H1 (cell line): ENCODE measurements at regions not wholly inside any gene's neighbourhood (a gene's known extent, or its start where the extent isn't known, plus 50 kb on each side); places are given as distances from the start of the nearest gene placed in this dataset.

ENCODE experiments used
- CTCF ChIA-PET: fragments of 300-600 bp; sonication (Branson Sonifier 250); formaldehyde crosslinking; loops from one replicate; lab custom pipeline; 2021; ENCODE audit not compliant: partially characterized antibody; lab: Charles Lee
- POLR2A ChIA-PET: fragments of 300-600 bp; sonication (Branson Sonifier 250); formaldehyde crosslinking; loops from one replicate; lab custom pipeline; 2021; ENCODE audit warnings: inconsistent platforms; ENCODE audit not compliant: partially characterized antibody; lab: Charles Lee
- DNase-seq, 2 experiments: peaks; one replicate each; pipeline versions ENCODE4 v3.0.0 to v3.0.0-alpha.2; 2010 to 2022; ENCODE audit warnings: low spot score in 2 of 2, low read depth in 1 of 2, mixed read lengths in 1 of 2
- FAIRE-seq: peaks from 2 replicates; lab custom pipeline; 2011; peaks lifted over from hg19 to GRCh38; lab: Jason Lieb, UNC
- H2AFZ ChIP-seq: 2 replicates; pipeline ENCODE4 v1.8.1; 2012; ENCODE audit warnings: low read length, inconsistent platforms
- H2AK5ac ChIP-seq: 2 replicates; pipeline ENCODE4 v1.6.1; 2013; ENCODE audit warnings: low read depth, low read length
- H2BK120ac ChIP-seq: replicated peaks from 2 replicates; pipeline ENCODE3; 2013; ENCODE audit warnings: low read depth, low read length, inconsistent platforms
- H2BK12ac ChIP-seq: 2 replicates; pipeline ENCODE4 v1.6.1; 2013; ENCODE audit warnings: low read depth, low read length
- H2BK15ac ChIP-seq: 2 replicates; pipeline ENCODE4 v1.6.1; 2013; ENCODE audit warnings: low read length
- H2BK20ac ChIP-seq: 2 replicates; pipeline ENCODE4 v1.6.1; 2013; ENCODE audit warnings: low read length
- H2BK5ac ChIP-seq: 2 replicates; pipeline ENCODE4 v1.6.1; 2013; ENCODE audit warnings: low read depth, low read length
- H3K14ac ChIP-seq: 2 replicates; pipeline ENCODE4 v1.6.1; 2013; ENCODE audit warnings: inconsistent platforms; ENCODE audit not compliant: insufficient read length
- H3K18ac ChIP-seq: 2 replicates; pipeline ENCODE4 v1.6.1; 2013; ENCODE audit warnings: low read length; ENCODE audit errors: extremely low read depth
- H3K23ac ChIP-seq: 2 replicates; pipeline ENCODE4 v1.6.1; 2013; ENCODE audit warnings: inconsistent platforms; ENCODE audit not compliant: insufficient read length
- H3K23me2 ChIP-seq: 2 replicates; pipeline ENCODE4 v1.6.1; 2013; ENCODE audit warnings: low read depth, low read length
- H3K27ac ChIP-seq: 2 replicates; pipeline ENCODE4 v1.6.1; 2011; ENCODE audit warnings: low read depth, low read length, inconsistent platforms
- H3K27me3 ChIP-seq, 4 experiments: replicated peaks in 1 of 4; 1 replicate in 1 of 4; 2 replicates in 3 of 4; pipeline versions ENCODE4 v1.6.1 to v1.8.1; 2011 to 2013; ENCODE audit warnings: low read length in 3 of 4, mild to moderate bottlenecking in 3 of 4, inconsistent platforms in 2 of 4, mixed read lengths in 2 of 4, moderate library complexity in 1 of 4; ENCODE audit not compliant: control insufficient read depth in 3 of 4, insufficient read depth in 3 of 4; ENCODE audit errors: extremely low read depth in 1 of 4
- H3K36me3 ChIP-seq, 4 experiments: 2 replicates each; pipeline versions ENCODE4 v1.6.1 to v1.8.1; 2011 to 2013; ENCODE audit warnings: mild to moderate bottlenecking in 4 of 4, low read length in 3 of 4, moderate library complexity in 2 of 4, control low read depth in 1 of 4, inconsistent platforms in 1 of 4; ENCODE audit not compliant: insufficient read depth in 4 of 4, control insufficient read depth in 2 of 4
- H3K4ac ChIP-seq: replicated peaks from 2 replicates; pipeline ENCODE3; 2013; ENCODE audit warnings: low read length, low read depth, mixed read lengths, inconsistent platforms; ENCODE audit not compliant: insufficient read length
- H3K4me1 ChIP-seq, 4 experiments: replicated peaks in 1 of 4; 1 replicate in 1 of 4; 2 replicates in 3 of 4; pipeline versions ENCODE4 v1.6.1 to v1.8.1; 2011 to 2013; ENCODE audit warnings: low read length in 3 of 4, inconsistent platforms in 2 of 4, mixed read lengths in 1 of 4; ENCODE audit not compliant: insufficient read depth in 4 of 4, control insufficient read depth in 3 of 4
- H3K4me2 ChIP-seq, 2 experiments: 2 replicates each; pipeline versions ENCODE4 v1.6.1 to v1.8.1; 2011 to 2013; ENCODE audit warnings: low read depth in 2 of 2, low read length in 2 of 2, control low read depth in 1 of 2, inconsistent platforms in 1 of 2, mild to moderate bottlenecking in 1 of 2; ENCODE audit not compliant: insufficient read depth in 1 of 2
- H3K4me3 ChIP-seq, 4 experiments: fragments of 200-600, 300-600 bp in 1 of 4; sonication (generic), shearing (Covaris generic), sonication (Bioruptor Twin) in 1 of 4; 2 replicates each; pipeline versions ENCODE4 v1.5.1 to v1.8.1; 2011 to 2016; ENCODE audit warnings: low read length in 4 of 4, low read depth in 3 of 4, control low read depth in 2 of 4, inconsistent platforms in 2 of 4, mild to moderate bottlenecking in 2 of 4, mixed read lengths in 1 of 4, moderate library complexity in 1 of 4; ENCODE audit not compliant: insufficient read depth in 2 of 4; ENCODE audit errors: extremely low read depth in 1 of 4
- H3K56ac ChIP-seq: replicated peaks from 2 replicates; pipeline ENCODE3; 2013; ENCODE audit warnings: low read depth, mild to moderate bottlenecking, mixed read lengths, low read length, inconsistent platforms; ENCODE audit not compliant: insufficient read length
- H3K79me1 ChIP-seq: 2 replicates; pipeline ENCODE4 v1.6.1; 2013; ENCODE audit warnings: low read depth, low read length, control low read depth
- H3K79me2 ChIP-seq, 2 experiments: 2 replicates each; pipeline versions ENCODE4 v1.6.1 to v1.8.1; 2012 to 2013; ENCODE audit warnings: low read length in 2 of 2, mild to moderate bottlenecking in 2 of 2, inconsistent platforms in 1 of 2; ENCODE audit not compliant: insufficient read depth in 2 of 2, control insufficient read depth in 1 of 2
- H3K9ac ChIP-seq, 4 experiments: replicated peaks in 1 of 4; 1 replicate in 1 of 4; 2 replicates in 3 of 4; pipeline versions ENCODE4 v1.6.1 to v1.8.1; 2011 to 2013; ENCODE audit warnings: low read depth in 3 of 4, low read length in 3 of 4, control low read depth in 2 of 4, mild to moderate bottlenecking in 2 of 4, moderate library complexity in 2 of 4, inconsistent platforms in 1 of 4; ENCODE audit errors: extremely low read depth in 1 of 4
- H3K9me3 ChIP-seq, 2 experiments: 2 replicates each; pipeline versions ENCODE4 v1.6.1 to v1.8.1; 2012 to 2013; ENCODE audit warnings: mild to moderate bottlenecking in 2 of 2, moderate library complexity in 2 of 2, control low read depth in 1 of 2, inconsistent platforms in 1 of 2, low read depth in 1 of 2, low read length in 1 of 2, mixed read lengths in 1 of 2; ENCODE audit not compliant: insufficient read depth in 2 of 2
- H4K20me1 ChIP-seq, 2 experiments: replicated peaks in 1 of 2; 2 replicates each; pipeline versions ENCODE3 to v1.8.1; 2011 to 2013; ENCODE audit warnings: inconsistent platforms in 2 of 2, low read length in 2 of 2, mild to moderate bottlenecking in 1 of 2; ENCODE audit not compliant: insufficient read depth in 2 of 2, control insufficient read depth in 1 of 2
- H4K5ac ChIP-seq: 2 replicates; pipeline ENCODE4 v1.6.1; 2013; ENCODE audit warnings: low read length, low read depth, mixed read lengths, inconsistent platforms; ENCODE audit not compliant: insufficient read length
- H4K8ac ChIP-seq: 2 replicates; pipeline ENCODE4 v1.8.0; 2013; ENCODE audit warnings: mild to moderate bottlenecking, moderate library complexity, low read length, inconsistent platforms; ENCODE audit not compliant: insufficient read depth; ENCODE audit errors: extremely low read depth
- H4K91ac ChIP-seq: replicated peaks from 2 replicates; pipeline ENCODE3; 2013; ENCODE audit warnings: low read length, mixed read lengths, inconsistent platforms; ENCODE audit not compliant: insufficient read length
- BACH1 ChIP-seq: IDR thresholded peaks from 2 replicates; pipeline ENCODE4 v1.6.1; 2012; ENCODE audit warnings: low read length, improper control_type of control experiment
- CBX5 ChIP-seq: fragments of 300-800, 300-1000 bp; sonication (generic); IDR thresholded peaks from 2 replicates; pipeline ENCODE4 v1.7.1; 2016; ENCODE audit warnings: antibody characterized with exemption, low read length, low read depth
- CBX8 ChIP-seq: fragments of 300-800, 300-1000 bp; sonication (generic); IDR thresholded peaks from 2 replicates; pipeline ENCODE4 v1.7.1; 2016; ENCODE audit warnings: low read depth, low read length, borderline replicate concordance
- CEBPB ChIP-seq: IDR thresholded peaks from 2 replicates; pipeline ENCODE4 v1.6.1; 2012; ENCODE audit warnings: low read depth, low read length
- CHD2 ChIP-seq: IDR thresholded peaks from 2 replicates; pipeline ENCODE4 v1.6.1; 2012; ENCODE audit warnings: low read length, improper control_type of control experiment
- JUND ChIP-seq: IDR thresholded peaks from 2 replicates; pipeline ENCODE4 v1.6.1; 2011; ENCODE audit warnings: mild to moderate bottlenecking, improper control_type of control experiment, low read length
- MAFK ChIP-seq: IDR thresholded peaks from 2 replicates; pipeline ENCODE4 v1.6.1; 2012; ENCODE audit warnings: low read depth, mild to moderate bottlenecking, improper control_type of control experiment, low read length
- NANOG ChIP-seq: IDR thresholded peaks from 2 replicates; pipeline ENCODE4 v1.6.1; 2011; ENCODE audit warnings: low read length, low read depth, mild to moderate bottlenecking, inconsistent platforms; ENCODE audit not compliant: insufficient read depth, poor library complexity, severe bottlenecking
- SUZ12 ChIP-seq: fragments of 200-600 bp; sonication (generic); IDR thresholded peaks from 2 replicates; pipeline ENCODE4 v1.6.1; 2012; ENCODE audit warnings: mild to moderate bottlenecking, inconsistent platforms, low read length, moderate library complexity, mixed read lengths
- TAF1 ChIP-seq: IDR thresholded peaks from 2 replicates; pipeline ENCODE4 v1.6.1; 2011; ENCODE audit warnings: mild to moderate bottlenecking, low read depth, low read length
- TCF12 ChIP-seq: IDR thresholded peaks from 2 replicates; pipeline ENCODE4 v1.6.1; 2011; ENCODE audit warnings: low read depth, mild to moderate bottlenecking, low read length
- ZNF274 ChIP-seq: IDR thresholded peaks from 2 replicates; pipeline ENCODE4 v1.7.0; 2012; ENCODE audit warnings: low read length, borderline replicate concordance; ENCODE audit errors: extremely low read depth
- WGBS, 2 experiments: shearing (Covaris generic) in 1 of 2; methylation state at CpG; one replicate each; pipeline versions ENCODE4 v1.1.6 to v1.1.7; 2013 to 2015; ENCODE audit warnings: low lambda C conversion rate in 2 of 2, mixed read lengths in 2 of 2, inconsistent platforms in 1 of 2, low coverage in 1 of 2, missing lambda C conversion rate in 1 of 2; ENCODE audit not compliant: insufficient replicate concordance in 2 of 2, insufficient coverage in 1 of 2, insufficient read length in 1 of 2; ENCODE audit errors: extremely low coverage in 1 of 2, missing lambda C conversion rate in 1 of 2; 5-methylcytosine and 5-hydroxymethylcytosine counted together
- TF ChIP-seq, protein P1 (sequence below): IDR thresholded peaks from 2 replicates; pipeline ENCODE4 v1.6.1; 2012; ENCODE audit warnings: inconsistent platforms

DNA sequence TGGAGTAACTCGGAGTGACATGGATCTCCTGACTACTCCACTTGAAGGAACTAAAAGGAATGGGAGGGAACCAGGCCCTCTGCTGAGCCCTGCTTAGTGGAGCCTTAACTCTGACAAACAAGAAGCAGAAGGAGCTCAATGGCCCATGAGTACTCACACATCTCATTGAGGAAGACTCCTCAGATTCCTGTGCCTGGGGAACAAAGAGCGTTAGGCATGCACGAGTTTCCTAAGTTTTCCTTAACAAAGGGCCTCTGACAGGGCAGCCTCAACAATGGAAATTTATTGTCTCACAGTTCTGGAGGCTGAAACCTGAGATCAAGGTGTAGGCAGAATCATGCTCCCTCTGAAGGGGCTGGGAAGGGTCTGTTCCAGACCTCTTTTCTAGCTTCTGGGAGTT lies 185.7 kb upstream of the NTF3 start:
- Histone ChIP-seq H2BK12ac (peak overlapping the region; percentile 78; the same call in 1 of the 2 replicates), H3K9ac (no peak overlapping the region), H4K20me1 (no peaks in the 10 kb centered on the region), H3K56ac (no peak overlapping the region), H2BK5ac (peak overlapping the region; percentile 36), H2BK20ac (peak overlapping the region; percentile 27; the same call in 1 of the 2 replicates), H3K14ac (no peak overlapping the region), H2BK15ac (no peak overlapping the region), H3K9me3 (no peaks in the 10 kb centered on the region), H3K4me2 (peak overlapping the region; percentile 37 to 49; a peak in 3 of 4 replicates), H4K91ac (no peak overlapping the region), H3K4me1 (peaks cover 3 to 28% (median 19%) of the 10 kb centered on the region in 4 experiments; a peak in 6 of 7 replicates), H3K23me2 (0 out of 2 replicates have a peak, but pooled peaks cover 1% of the 10 kb centered on the region), H3K27ac (peak overlapping the region; percentile 3; the same call in 1 of the 2 replicates), H4K8ac (no peak overlapping the region), H3K4ac (peak overlapping the region; percentile 29), H2AFZ (no peak overlapping the region), H3K18ac (no peak overlapping the region; the same call in 1 of the 2 replicates), H3K4me3 (peak overlapping the region in 1 of 4 experiments; percentile 34; a peak in 1 of 8 replicates), H2AK5ac (peak overlapping the region; percentile 17; the same call in 1 of the 2 replicates), H2BK120ac (no peak overlapping the region), H3K79me1 (no peaks in the 10 kb centered on the region), H3K23ac (no peak overlapping the region), H3K79me2 (no peaks in the 10 kb centered on the region), H3K27me3 (no peaks in the 10 kb centered on the region), H3K36me3 (no peaks in the 10 kb centered on the region), H4K5ac (no peak overlapping the region)
- FAIRE-seq (peak; percentile 95), DNase-seq (peak in 1 of 2 experiments; percentile 58)
- ChIA-PET CTCF (interaction anchor here (1.2 to 2.4 kb wide), 2 partner anchors 52 to 182 kb away, joined by 4 to 11 read pairs; no protein-coding TSS in a partner anchor), POLR2A (interaction anchor here (1.0 to 2.4 kb wide), 5 partner anchors 10 to 47 kb away, joined by 3 to 7 read pairs (median 4); no protein-coding TSS in a partner anchor)
- 27% methylated on average over 3 of the region's 3 CpGs; no CpG with 5 or more reads in 1 of the 2 experiments for WGBS, 2 experiments
- TF ChIP-seq CBX5 (no peak), CHD2 (no peak), MAFK (no peak), NANOG (peak; percentile 79), CBX8 (no peak), CEBPB (no peak), JUND (no peak), BACH1 (no peak), TAF1 (0 out of 2 replicates have a peak, but pooled peaks have one; percentile 31), TCF12 (no peak), ZNF274 (no peak), SUZ12 (no peak)
- TF ChIP-seq, protein P1, sequence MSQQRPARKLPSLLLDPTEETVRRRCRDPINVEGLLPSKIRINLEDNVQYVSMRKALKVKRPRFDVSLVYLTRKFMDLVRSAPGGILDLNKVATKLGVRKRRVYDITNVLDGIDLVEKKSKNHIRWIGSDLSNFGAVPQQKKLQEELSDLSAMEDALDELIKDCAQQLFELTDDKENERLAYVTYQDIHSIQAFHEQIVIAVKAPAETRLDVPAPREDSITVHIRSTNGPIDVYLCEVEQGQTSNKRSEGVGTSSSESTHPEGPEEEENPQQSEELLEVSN: peak; percentile 41; the same call in 1 of the 2 replicates
